RWPE1 (cell line): ENCODE measurements at regions not wholly inside any gene's neighbourhood (a gene's known extent, or its start where the extent isn't known, plus 50 kb on each side); places are given as distances from the start of the nearest gene placed in this dataset.
"Not testable (repeated sequence)": the region's sequence is repeated elsewhere in the genome, so short reads cannot be mapped to it uniquely, and the experiment has no call there.

Experiments used
- CTCF ChIA-PET: fragments of 350-600 bp; sonication (Branson Sonifier 250); formaldehyde crosslinking; extraction: SDS; loops from one replicate; lab custom pipeline; 2021; lab: Yijun Ruan, JAX
- POLR2A ChIA-PET: fragments of 400-600 bp; formaldehyde crosslinking; extraction: SDS; loops from one replicate; lab custom pipeline; 2020; ENCODE audit warnings: antibody characterized with exemption; ENCODE audit not compliant: low non-redundant PET; lab: Yijun Ruan, JAX
- DNase-seq: peaks from one replicate; pipeline ENCODE4 v3.0.0; 2012; ENCODE audit warnings: low spot score
- H3K27ac ChIP-seq: fragments of 450-650 bp; 2 replicates; pipeline ENCODE4 v1.5.1; 2017
- CTCF ChIP-seq: fragments of 450-650 bp; conservative IDR thresholded peaks from 2 replicates; pipeline ENCODE4 v1.5.1; 2017; ENCODE audit warnings: low read depth, mild to moderate bottlenecking

DNA sequence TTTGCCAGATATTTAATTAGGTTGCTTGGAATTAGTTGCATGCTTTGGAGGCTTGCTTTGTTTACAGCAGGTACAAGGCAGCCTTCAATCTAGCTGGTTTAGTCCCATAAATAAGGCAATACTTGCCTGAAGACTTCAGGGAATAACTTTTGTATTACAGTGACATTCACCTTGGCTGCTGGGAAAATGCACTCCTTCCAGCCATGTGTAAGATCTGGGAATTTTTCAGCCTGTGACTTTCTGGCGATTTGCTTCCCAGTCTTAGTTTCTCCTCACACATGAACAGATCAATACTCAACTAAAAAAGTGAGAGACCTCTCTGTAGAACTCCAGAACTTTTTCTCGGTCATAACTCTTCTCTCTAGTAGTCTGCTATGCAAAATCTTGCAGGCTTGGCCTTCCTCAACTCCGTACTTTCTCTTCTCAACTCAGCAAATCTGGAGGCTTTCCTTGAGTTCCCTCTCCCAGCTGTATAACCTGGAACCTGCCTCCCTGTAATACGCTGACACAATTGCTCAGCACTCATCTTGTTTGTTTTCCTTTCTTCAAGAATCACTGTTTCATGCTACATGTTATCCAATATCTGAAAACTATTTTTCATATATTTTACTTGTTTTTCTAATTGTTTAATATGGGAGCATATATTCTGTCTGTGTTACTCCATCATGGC is 173.0 kb downstream of the MSX2 start:
- ChIA-PET POLR2A (no interaction called here), CTCF (interaction anchor here (0.7 to 0.8 kb wide), 2 partner anchors 42 to 225 kb away, joined by 3 to 5 read pairs; no protein-coding TSS in a partner anchor)
- no peak for DNase-seq
- H3K27ac ChIP-seq, result no peak overlapping the region
- no peak for TF ChIP-seq CTCF

GRCh38 chr5:174895360-174895759 is 171.0 kb downstream of the MSX2 start:
- no peak for TF ChIP-seq CTCF
- no peak overlapping the region for H3K27ac ChIP-seq
- ChIA-PET POLR2A (no interaction called here), CTCF (interaction anchor here (0.6 kb wide), 1 partner anchor 14 kb away, joined by 3 read pairs; no protein-coding TSS in a partner anchor)
- no peak for DNase-seq

- no peak overlapping the region for H3K27ac ChIP-seq
- no peak for DNase-seq
- no peak for TF ChIP-seq CTCF
- POLR2A ChIA-PET, result no interaction called here
- CTCF ChIA-PET, result interaction anchor here (0.6 kb wide), 3 partner anchors 9 to 582 kb away, joined by 3 to 4 read pairs (median 3); no protein-coding TSS in a partner anchor
Observed at GRCh38 chr5:174892742-174893141, 168.4 kb downstream of the MSX2 start.

GRCh38 chr5:174880412-174881200 is 156.2 kb downstream of the MSX2 start:
- CTCF ChIA-PET, result interaction anchor here (0.6 to 0.7 kb wide), 2 partner anchors 86 to 126 kb away, joined by 3 to 4 read pairs; no protein-coding TSS in a partner anchor
- POLR2A ChIA-PET, result interaction anchor here (0.5 kb wide), 1 partner anchor 586 kb away, joined by 4 read pairs; no protein-coding TSS in a partner anchor
- not testable (repeated sequence) for H3K27ac ChIP-seq, DNase-seq

DNA sequence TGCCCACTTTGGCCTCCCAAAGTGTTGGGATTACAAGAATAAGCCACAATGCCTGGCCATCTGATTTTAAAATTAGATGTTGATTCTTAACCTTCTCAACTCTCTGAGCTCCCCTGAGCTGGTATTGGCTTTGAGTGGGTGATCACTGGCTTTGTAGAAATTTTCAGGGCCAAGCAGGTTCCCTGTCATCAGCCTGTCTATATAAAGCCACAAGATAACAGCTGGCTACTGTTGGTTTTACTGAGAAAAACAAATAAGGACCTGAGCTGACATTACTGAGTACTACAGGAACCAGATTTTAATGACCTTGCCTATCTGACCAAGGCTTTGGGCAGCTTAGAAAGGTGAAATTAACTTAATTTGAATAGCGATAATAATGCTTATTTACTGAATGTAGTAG is 153.6 kb downstream of the MSX2 start:
- no peak for DNase-seq
- H3K27ac ChIP-seq, result no peak overlapping the region
- ChIA-PET CTCF (interaction anchor here (0.7 kb wide), 1 partner anchor 15 kb away, joined by 3 read pairs; no protein-coding TSS in a partner anchor), POLR2A (no interaction called here)
- no peak for TF ChIP-seq CTCF

DNA sequence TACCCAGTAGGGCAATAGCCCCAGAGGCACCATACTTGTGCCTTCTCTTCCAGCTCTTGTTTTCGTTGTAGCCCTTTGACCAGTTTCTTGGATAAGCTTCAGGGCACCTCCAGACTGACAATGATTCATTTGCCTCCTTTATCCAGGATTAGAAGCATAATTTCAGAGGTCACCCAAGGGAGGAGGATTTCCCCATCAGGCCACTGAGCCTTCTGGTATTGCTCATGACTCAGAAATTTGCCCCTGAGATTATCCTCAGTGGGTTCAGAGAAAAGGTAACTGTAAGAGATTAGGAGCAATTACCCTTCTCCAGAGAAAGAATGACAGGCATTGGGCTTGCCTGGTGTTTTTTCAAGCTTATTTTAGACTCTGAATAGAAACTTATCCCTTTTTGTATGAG is 147.9 kb downstream of the MSX2 start:
- ChIA-PET CTCF (interaction anchor here (0.6 kb wide), 1 partner anchor 227 kb away, joined by 4 read pairs; no protein-coding TSS in a partner anchor), POLR2A (no interaction called here)
- no peak for DNase-seq
- no peak for TF ChIP-seq CTCF
- no peak overlapping the region for H3K27ac ChIP-seq
